GM12878 (cell line): ENCODE measurements at regions not wholly inside any gene's neighbourhood (a gene's known extent, or its start where the extent isn't known, plus 50 kb on each side); places are given as distances from the start of the nearest gene placed in this dataset.

Experiments used
- ATAC-seq: fragments of 200-7000 bp; cut with Tn5 transposase; 3 replicates; pipeline ENCODE4 v1.9.1; 2020; ENCODE audit warnings: mild to moderate bottlenecking, moderate library complexity
- BruUV-seq: library from RNA; stranded (reverse); fragments of 400-500 nt; replicated peaks from 2 replicates; lab custom pipeline; 2021; lab: Mats Ljungman, UMichigan
- CTCF ChIA-PET: fragments of 300-600 bp; sonication (Branson Sonifier 250); formaldehyde crosslinking; extraction: SDS; loops from one replicate; lab custom pipeline; 2021; ENCODE audit warnings: inconsistent platforms; lab: Yijun Ruan, JAX
- POLR2A ChIA-PET: fragments of 350-600 bp; formaldehyde crosslinking; extraction: SDS; loops from one replicate; lab custom pipeline; 2021; ENCODE audit warnings: inconsistent platforms; lab: Charles Lee
- RAD21 ChIA-PET: fragments of 300-600 bp; sonication (Branson Sonifier 250); formaldehyde crosslinking; loops from one replicate; lab custom pipeline; 2023; ENCODE audit warnings: antibody characterized with exemption; ENCODE audit not compliant: unreplicated experiment; lab: Charles Lee
- SMC1A ChIA-PET: fragments of 300-600 bp; sonication (Branson Sonifier 250); formaldehyde crosslinking; loops from one replicate; lab custom pipeline; 2023; ENCODE audit not compliant: unreplicated experiment, uncharacterized antibody; lab: Charles Lee
- DNase-seq: peaks from one replicate; pipeline ENCODE4 v3.0.0-alpha.2; 2011; ENCODE audit warnings: low read depth, low spot score
- FAIRE-seq: peaks from 3 replicates; lab custom pipeline; 2011; peaks lifted over from hg19 to GRCh38; lab: Jason Lieb, UNC
- H2AFZ ChIP-seq: 2 replicates; pipeline ENCODE4 v1.6.0; 2011; ENCODE audit warnings: low read depth, low read length, control low read depth; ENCODE audit not compliant: control insufficient read depth
- H3K27ac ChIP-seq: 2 replicates; pipeline ENCODE4 v1.5.1; 2011; ENCODE audit warnings: control low read depth; ENCODE audit not compliant: control insufficient read depth, insufficient read depth
- H3K27me3 ChIP-seq, 2 experiments: replicated peaks in 1 of 2; 2 replicates each; pipeline versions ENCODE4 v1.6.0 to v1.6.1; 2011; ENCODE audit warnings: low read length in 1 of 2; ENCODE audit not compliant: control insufficient read depth in 2 of 2, insufficient read depth in 2 of 2
- H3K36me3 ChIP-seq, 2 experiments: 2 replicates each; pipeline ENCODE4 v1.5.1; 2011; ENCODE audit warnings: low read length in 1 of 2; ENCODE audit not compliant: control insufficient read depth in 2 of 2, insufficient read depth in 2 of 2
- H3K4me1 ChIP-seq: 2 replicates; pipeline ENCODE4 v1.6.1; 2011; ENCODE audit warnings: mild to moderate bottlenecking, low read length, moderate library complexity, mixed read lengths; ENCODE audit not compliant: control insufficient read depth, insufficient read depth
- H3K4me2 ChIP-seq: 2 replicates; pipeline ENCODE4 v1.6.0; 2011; ENCODE audit warnings: control low read depth; ENCODE audit not compliant: control insufficient read depth, insufficient read depth
- H3K4me3 ChIP-seq: fragments of 200-600 bp; sonication (generic); 2 replicates; pipeline ENCODE4 v1.5.1; 2016
- H3K79me2 ChIP-seq: 2 replicates; pipeline ENCODE4 v1.6.0; 2011; ENCODE audit warnings: low read length; ENCODE audit not compliant: control insufficient read depth, insufficient read depth
- H3K9ac ChIP-seq: 2 replicates; pipeline ENCODE4 v1.8.0; 2011; ENCODE audit warnings: low read length, control low read depth, mixed read lengths; ENCODE audit not compliant: control insufficient read depth, insufficient read depth
- H3K9me3 ChIP-seq: replicated peaks from 3 replicates; pipeline ENCODE4 v1.5.1; 2011; ENCODE audit warnings: mild to moderate bottlenecking, low read length; ENCODE audit not compliant: control insufficient read depth, insufficient read depth
- H4K20me1 ChIP-seq: 2 replicates; pipeline ENCODE4 v1.6.0; 2011; ENCODE audit not compliant: control insufficient read depth, insufficient read depth
- ASH2L ChIP-seq: fragments of 300-600, 200-600 bp; sonication (generic); IDR thresholded peaks from 2 replicates; pipeline ENCODE4 v1.6.1; 2017; ENCODE audit warnings: low read depth, mild to moderate bottlenecking, borderline replicate concordance
- ELK1 ChIP-seq: IDR thresholded peaks from 2 replicates; pipeline ENCODE4 v1.6.1; 2012; ENCODE audit warnings: low read depth, low read length, improper control_type of control experiment
- GABPA ChIP-seq: IDR thresholded peaks from 2 replicates; pipeline ENCODE4 v1.6.1; 2014; ENCODE audit warnings: antibody characterized with exemption, low read depth, mild to moderate bottlenecking, inconsistent platforms
- HDAC6 ChIP-seq: fragments of 200-600 bp; sonication (generic); IDR thresholded peaks from one replicate; pipeline ENCODE4 v1.8.0; 2017; ENCODE audit warnings: antibody characterized with exemption; ENCODE audit not compliant: unreplicated experiment
- MTA2 ChIP-seq: fragments of 450-650 bp; IDR thresholded peaks from 2 replicates; pipeline ENCODE4 v1.6.1; 2016; ENCODE audit warnings: low read depth, mild to moderate bottlenecking, moderate library complexity
- PKNOX1 ChIP-seq: fragments of 450-650 bp; IDR thresholded peaks from 2 replicates; pipeline ENCODE4 v1.6.1; 2016; ENCODE audit warnings: mild to moderate bottlenecking
- STAT3 ChIP-seq: IDR thresholded peaks from 2 replicates; pipeline ENCODE4 v1.6.1; 2011; ENCODE audit warnings: low read depth, low read length, improper control_type of control experiment
- TAF1 ChIP-seq: IDR thresholded peaks from 2 replicates; pipeline ENCODE4 v1.6.1; 2011; ENCODE audit warnings: mild to moderate bottlenecking, low read depth, low read length, borderline replicate concordance
- in situ Hi-C: fragments of 300-500 bp; cut with MboI; formaldehyde crosslinking; loops from 9 replicates; pipeline ENCODE4 v1.14.3; 2018; ENCODE audit warnings: mixed read lengths
- intact Hi-C: fragments of 100-400 bp; cut with micrococcal nuclease; formaldehyde crosslinking; loops from one replicate; pipeline ENCODE4 v1.14.2; 2022; ENCODE audit not compliant: unreplicated experiment

GRCh38 chr13:34030782-34031181 lies 212.8 kb downstream of the RFC3 start:
- FAIRE-seq, result no peak
- ChIA-PET RAD21 (no interaction called here), POLR2A (no interaction called here), CTCF (no interaction called here), SMC1A (no interaction called here)
- no peaks in the 10 kb centered on the region for H4K20me1 ChIP-seq
- H3K79me2 ChIP-seq, result no peaks in the 10 kb centered on the region
- H3K4me3 ChIP-seq, result no peak overlapping the region
- no peak overlapping the region for H2AFZ ChIP-seq
- DNase-seq, result no peak
- H3K4me2 ChIP-seq, result no peak overlapping the region
- in situ Hi-C loops, result no loop called here
- TF ChIP-seq MTA2, result no peak
- TF ChIP-seq STAT3, result no peak
- no peak for TF ChIP-seq ASH2L
- no peak for TF ChIP-seq HDAC6
- no peak for TF ChIP-seq GABPA
- TF ChIP-seq ELK1, result no peak
- TF ChIP-seq PKNOX1, result no peak
- TF ChIP-seq TAF1, result no peak
- TF ChIP-seq, all 136 proteins: peak for 0
- H3K9ac ChIP-seq, result no peak overlapping the region
- BruUV-seq, result no TSS peak
- ATAC-seq, result no peak
- intact Hi-C loops, result no loop called here
- H3K9me3 ChIP-seq, result no peaks in the 10 kb centered on the region; the same call in 2 of the 3 replicates
- no peaks in the 10 kb centered on the region for H3K4me1 ChIP-seq
- H3K27ac ChIP-seq, result no peak overlapping the region
- H3K27me3 ChIP-seq, result no peaks in the 10 kb centered on the region
- H3K36me3 ChIP-seq, result no peaks in the 10 kb centered on the region
